ENCODE measurements at regions not wholly inside any gene's neighbourhood (a gene's known extent, or its start where the extent isn't known, plus 50 kb on each side); places are given as distances from the start of the nearest gene placed in this dataset.

GRCh38 chr4:11549525-11549924, 120.8 kb upstream of the HS3ST1 start:
- H3K4me3 ChIP-seq (ENCODE audit: low read length) = no peak overlapping the region
- H3K27ac ChIP-seq (ENCODE audit: low read length) = no peak overlapping the region
- H3K9ac ChIP-seq (ENCODE audit: low read length) = no peak overlapping the region
- no peak overlapping the region for H3K4me2 ChIP-seq (ENCODE audit: low read length)
- no peaks in the 10 kb centered on the region for H4K20me1 ChIP-seq (ENCODE audit: insufficient read depth, low read length)
- no peaks in the 10 kb centered on the region for H3K79me2 ChIP-seq (ENCODE audit: low read length)
- TF ChIP-seq CTCF (IDR thresholded peaks at IDR 0.05; ENCODE audit: low read depth, low read length) = no peak
- no peaks in the 10 kb centered on the region for H3K27me3 ChIP-seq (ENCODE audit: low read depth, low read length)
- H3K9me3 ChIP-seq (ENCODE audit: insufficient read depth, low read length) = no peaks in the 10 kb centered on the region
- no peak overlapping the region for H2AFZ ChIP-seq (ENCODE audit: low read depth, low read length)
- no peaks in the 10 kb centered on the region for H3K36me3 ChIP-seq (replicated peaks; ENCODE audit: low read depth, low read length)
- H3K4me1 ChIP-seq (ENCODE audit: low read length) = peaks cover 17% of the 10 kb centered on the region

- Histone ChIP-seq H2AFZ (ENCODE audit: low read depth, low read length) (no peak overlapping the region), H4K20me1 (ENCODE audit: insufficient read depth, low read length) (no peaks in the 10 kb centered on the region), H3K4me1 (ENCODE audit: low read length) (peaks cover 19% of the 10 kb centered on the region), H3K36me3 (replicated peaks; ENCODE audit: low read depth, low read length) (no peaks in the 10 kb centered on the region), H3K27me3 (ENCODE audit: low read depth, low read length) (no peaks in the 10 kb centered on the region), H3K27ac (ENCODE audit: low read length) (no peak overlapping the region), H3K4me3 (ENCODE audit: low read length) (no peak overlapping the region), H3K9me3 (ENCODE audit: insufficient read depth, low read length) (no peaks in the 10 kb centered on the region), H3K4me2 (ENCODE audit: low read length) (no peak overlapping the region), H3K79me2 (ENCODE audit: low read length) (no peaks in the 10 kb centered on the region), H3K9ac (ENCODE audit: low read length) (no peak overlapping the region)
- TF ChIP-seq CTCF (IDR thresholded peaks at IDR 0.05; ENCODE audit: low read depth, low read length) (no peak), EZH2phosphoT487 (IDR thresholded peaks at IDR 0.05; ENCODE audit: low read depth) (no peak)
Measured at GRCh38 chr4:11548597-11549082, 119.9 kb upstream of the HS3ST1 start.

- Histone ChIP-seq H3K4me2 (ENCODE audit: low read length) (no peak overlapping the region), H3K79me2 (ENCODE audit: low read length) (no peaks in the 10 kb centered on the region), H4K20me1 (ENCODE audit: insufficient read depth, low read length) (no peaks in the 10 kb centered on the region), H3K36me3 (replicated peaks; ENCODE audit: low read depth, low read length) (no peaks in the 10 kb centered on the region), H3K27me3 (ENCODE audit: low read depth, low read length) (no peaks in the 10 kb centered on the region), H3K9me3 (ENCODE audit: insufficient read depth, low read length) (no peaks in the 10 kb centered on the region), H3K4me1 (ENCODE audit: low read length) (peaks cover 22% of the 10 kb centered on the region), H3K27ac (ENCODE audit: low read length) (no peak overlapping the region), H3K9ac (ENCODE audit: low read length) (no peak overlapping the region), H2AFZ (ENCODE audit: low read depth, low read length) (no peak overlapping the region), H3K4me3 (ENCODE audit: low read length) (no peak overlapping the region)
- TF ChIP-seq CTCF (IDR thresholded peaks at IDR 0.05; ENCODE audit: low read depth, low read length) (no peak), EZH2phosphoT487 (IDR thresholded peaks at IDR 0.05; ENCODE audit: low read depth) (no peak)
Measured at GRCh38 chr4:11546391-11547175, 117.9 kb upstream of the HS3ST1 start.

- Histone ChIP-seq H3K4me1 (ENCODE audit: low read length) (peaks cover 22% of the 10 kb centered on the region), H3K4me3 (ENCODE audit: low read length) (no peak overlapping the region), H3K9me3 (ENCODE audit: insufficient read depth, low read length) (no peaks in the 10 kb centered on the region), H3K79me2 (ENCODE audit: low read length) (no peaks in the 10 kb centered on the region), H3K36me3 (replicated peaks; ENCODE audit: low read depth, low read length) (no peaks in the 10 kb centered on the region), H3K27ac (ENCODE audit: low read length) (no peak overlapping the region), H2AFZ (ENCODE audit: low read depth, low read length) (no peak overlapping the region), H3K27me3 (ENCODE audit: low read depth, low read length) (no peaks in the 10 kb centered on the region), H3K9ac (ENCODE audit: low read length) (no peak overlapping the region), H4K20me1 (ENCODE audit: insufficient read depth, low read length) (no peaks in the 10 kb centered on the region), H3K4me2 (ENCODE audit: low read length) (no peak overlapping the region)
- TF ChIP-seq CTCF (IDR thresholded peaks at IDR 0.05; ENCODE audit: low read depth, low read length) = no peak
- TF ChIP-seq EZH2phosphoT487 (IDR thresholded peaks at IDR 0.05; ENCODE audit: low read depth) = no peak
Measured at GRCh38 chr4:11545651-11546050, 117.0 kb upstream of the HS3ST1 start.
